ENCODE measurements at regions not wholly inside any gene's neighbourhood (a gene's known extent, or its start where the extent isn't known, plus 50 kb on each side); places are given as distances from the start of the nearest gene placed in this dataset.

- Histone ChIP-seq H3K14ac (ENCODE audit: low read length in 2 of 2) (no peak overlapping the region), H2AK5ac (ENCODE audit: low read length, severe bottlenecking) (no peak overlapping the region), H3K23ac (ENCODE audit: low read length in 2 of 2) (no peak overlapping the region), H3K4me3 (ENCODE audit: insufficient read depth in 1 of 2, low read depth in 1 of 2, low read length in 2 of 2) (no peak overlapping the region), H3K36me3 (ENCODE audit: control insufficient read depth in 1 of 2, insufficient read depth in 2 of 2, low read depth in 1 of 2, low read length in 2 of 2) (no peaks in the 10 kb centered on the region), H2AFZ (ENCODE audit: low read depth, low read length) (no peak overlapping the region), H3K27ac (ENCODE audit: low read length, poor library complexity, severe bottlenecking) (no peak overlapping the region), H3K4ac (ENCODE audit: low read depth in 1 of 2, low read length in 2 of 2) (no peak overlapping the region), H2BK15ac (ENCODE audit: low read depth, poor library complexity, severe bottlenecking) (no peak overlapping the region), H3K4me2 (ENCODE audit: low read length, poor library complexity, severe bottlenecking) (no peak overlapping the region), H2BK120ac (ENCODE audit: low read depth, low read length) (no peak overlapping the region), H2BK5ac (ENCODE audit: low read depth, low read length, poor library complexity, severe bottlenecking) (no peak overlapping the region), H3K4me1 (ENCODE audit: control insufficient read depth, insufficient read depth, low read depth, low read length) (no peaks in the 10 kb centered on the region), H3K18ac (ENCODE audit: low read depth in 1 of 2, low read length in 2 of 2) (no peak overlapping the region), H3K9me3 (ENCODE audit: control insufficient read depth, low read length) (no peaks in the 10 kb centered on the region), H2BK12ac (ENCODE audit: low read length in 2 of 2) (no peak overlapping the region), H4K91ac (ENCODE audit: low read length) (no peak overlapping the region), H3K79me1 (replicated peaks; ENCODE audit: low read length, poor library complexity, severe bottlenecking) (no peaks in the 10 kb centered on the region), H4K8ac (ENCODE audit: low read length) (no peak overlapping the region), H3K9ac (ENCODE audit: low read length) (no peak overlapping the region), H3K27me3 (ENCODE audit: control insufficient read depth in 1 of 2, insufficient read depth in 1 of 2, low read length in 2 of 2) (no peaks in the 10 kb centered on the region)
- 56% methylated on average over 3 of the region's 3 CpGs for WGBS
- DNase-seq, result no peak
These were observed 1336.7 kb downstream of the NSUN3 start for GRCh38 chr3:95399585-95399984.

- Histone ChIP-seq H3K4me2 (ENCODE audit: low read length, poor library complexity, severe bottlenecking) (no peak overlapping the region), H3K9ac (ENCODE audit: low read length) (no peak overlapping the region), H2AK5ac (ENCODE audit: low read length, severe bottlenecking) (no peak overlapping the region), H3K9me3 (ENCODE audit: control insufficient read depth, low read length) (no peaks in the 10 kb centered on the region), H3K4ac (ENCODE audit: low read depth in 1 of 2, low read length in 2 of 2) (no peak overlapping the region), H3K79me1 (replicated peaks; ENCODE audit: low read length, poor library complexity, severe bottlenecking) (no peaks in the 10 kb centered on the region), H3K36me3 (ENCODE audit: control insufficient read depth in 1 of 2, insufficient read depth in 2 of 2, low read depth in 1 of 2, low read length in 2 of 2) (no peaks in the 10 kb centered on the region), H2AFZ (ENCODE audit: low read depth, low read length) (no peak overlapping the region), H3K27me3 (ENCODE audit: control insufficient read depth in 1 of 2, insufficient read depth in 1 of 2, low read length in 2 of 2) (no peaks in the 10 kb centered on the region), H3K4me3 (ENCODE audit: insufficient read depth in 1 of 2, low read depth in 1 of 2, low read length in 2 of 2) (no peak overlapping the region), H2BK120ac (ENCODE audit: low read depth, low read length) (no peak overlapping the region), H2BK15ac (ENCODE audit: low read depth, poor library complexity, severe bottlenecking) (no peak overlapping the region), H3K27ac (ENCODE audit: low read length, poor library complexity, severe bottlenecking) (no peak overlapping the region), H2BK5ac (ENCODE audit: low read depth, low read length, poor library complexity, severe bottlenecking) (no peak overlapping the region), H4K8ac (ENCODE audit: low read length) (no peak overlapping the region), H3K14ac (ENCODE audit: low read length in 2 of 2) (no peak overlapping the region), H3K23ac (ENCODE audit: low read length in 2 of 2) (no peak overlapping the region), H3K4me1 (ENCODE audit: control insufficient read depth, insufficient read depth, low read depth, low read length) (no peaks in the 10 kb centered on the region), H3K18ac (ENCODE audit: low read depth in 1 of 2, low read length in 2 of 2) (no peak overlapping the region), H4K91ac (ENCODE audit: low read length) (no peak overlapping the region), H2BK12ac (ENCODE audit: low read length in 2 of 2) (no peak overlapping the region)
- WGBS, result no CpG with 5 or more reads among the region's 2 CpGs
- DNase-seq, result no peak
These were observed 1338.8 kb downstream of the NSUN3 start for GRCh38 chr3:95401693-95402092.

- no peak overlapping the region for H3K4me3 ChIP-seq (ENCODE audit: insufficient read depth in 1 of 2, low read depth in 1 of 2, low read length in 2 of 2)
- H3K14ac ChIP-seq (ENCODE audit: low read length in 2 of 2), result no peak overlapping the region
- no peak overlapping the region for H4K91ac ChIP-seq (ENCODE audit: low read length)
- H3K79me1 ChIP-seq (replicated peaks; ENCODE audit: low read length, poor library complexity, severe bottlenecking), result no peaks in the 10 kb centered on the region
- H4K8ac ChIP-seq (ENCODE audit: low read length), result no peak overlapping the region
- no peak overlapping the region for H2AFZ ChIP-seq (ENCODE audit: low read depth, low read length)
- H2BK15ac ChIP-seq (ENCODE audit: low read depth, poor library complexity, severe bottlenecking), result no peak overlapping the region
- no peaks in the 10 kb centered on the region for H3K27me3 ChIP-seq (ENCODE audit: control insufficient read depth in 1 of 2, insufficient read depth in 1 of 2, low read length in 2 of 2)
- H2BK5ac ChIP-seq (ENCODE audit: low read depth, low read length, poor library complexity, severe bottlenecking), result no peak overlapping the region
- no peak overlapping the region for H3K4ac ChIP-seq (ENCODE audit: low read depth in 1 of 2, low read length in 2 of 2)
- no peaks in the 10 kb centered on the region for H3K36me3 ChIP-seq (ENCODE audit: control insufficient read depth in 1 of 2, insufficient read depth in 2 of 2, low read depth in 1 of 2, low read length in 2 of 2)
- 72% methylated on average over 2 of the region's 4 CpGs for WGBS
- DNase-seq, result no peak
- H3K27ac ChIP-seq (ENCODE audit: low read length, poor library complexity, severe bottlenecking), result no peak overlapping the region
- no peak overlapping the region for H2BK120ac ChIP-seq (ENCODE audit: low read depth, low read length)
- no peak overlapping the region for H3K23ac ChIP-seq (ENCODE audit: low read length in 2 of 2)
- no peaks in the 10 kb centered on the region for H3K4me1 ChIP-seq (ENCODE audit: control insufficient read depth, insufficient read depth, low read depth, low read length)
- H2BK12ac ChIP-seq (ENCODE audit: low read length in 2 of 2), result no peak overlapping the region
- H3K9me3 ChIP-seq (ENCODE audit: control insufficient read depth, low read length), result peaks cover 5% of the 10 kb centered on the region
- no peak overlapping the region for H2AK5ac ChIP-seq (ENCODE audit: low read length, severe bottlenecking)
- no peak overlapping the region for H3K9ac ChIP-seq (ENCODE audit: low read length)
- H3K4me2 ChIP-seq (ENCODE audit: low read length, poor library complexity, severe bottlenecking), result no peak overlapping the region
- H3K18ac ChIP-seq (ENCODE audit: low read depth in 1 of 2, low read length in 2 of 2), result no peak overlapping the region
These were observed 1345.0 kb downstream of the NSUN3 start for GRCh38 chr3:95407709-95408463.

- Histone ChIP-seq H2AFZ (ENCODE audit: low read depth, low read length) (no peak overlapping the region), H3K9me3 (ENCODE audit: control insufficient read depth, low read length) (peaks cover 5% of the 10 kb centered on the region), H3K18ac (ENCODE audit: low read depth in 1 of 2, low read length in 2 of 2) (no peak overlapping the region), H4K8ac (ENCODE audit: low read length) (no peak overlapping the region), H2AK5ac (ENCODE audit: low read length, severe bottlenecking) (no peak overlapping the region), H2BK5ac (ENCODE audit: low read depth, low read length, poor library complexity, severe bottlenecking) (no peak overlapping the region), H3K9ac (ENCODE audit: low read length) (no peak overlapping the region), H3K4me2 (ENCODE audit: low read length, poor library complexity, severe bottlenecking) (no peak overlapping the region), H2BK15ac (ENCODE audit: low read depth, poor library complexity, severe bottlenecking) (no peak overlapping the region), H3K79me1 (replicated peaks; ENCODE audit: low read length, poor library complexity, severe bottlenecking) (no peaks in the 10 kb centered on the region), H3K4ac (ENCODE audit: low read depth in 1 of 2, low read length in 2 of 2) (no peak overlapping the region), H3K4me1 (ENCODE audit: control insufficient read depth, insufficient read depth, low read depth, low read length) (no peaks in the 10 kb centered on the region), H4K91ac (ENCODE audit: low read length) (no peak overlapping the region), H3K14ac (ENCODE audit: low read length in 2 of 2) (no peak overlapping the region), H3K27me3 (ENCODE audit: control insufficient read depth in 1 of 2, insufficient read depth in 1 of 2, low read length in 2 of 2) (no peaks in the 10 kb centered on the region), H3K23ac (ENCODE audit: low read length in 2 of 2) (no peak overlapping the region), H3K27ac (ENCODE audit: low read length, poor library complexity, severe bottlenecking) (no peak overlapping the region), H3K4me3 (ENCODE audit: insufficient read depth in 1 of 2, low read depth in 1 of 2, low read length in 2 of 2) (no peak overlapping the region), H3K36me3 (ENCODE audit: control insufficient read depth in 1 of 2, insufficient read depth in 2 of 2, low read depth in 1 of 2, low read length in 2 of 2) (no peaks in the 10 kb centered on the region), H2BK120ac (ENCODE audit: low read depth, low read length) (no peak overlapping the region), H2BK12ac (ENCODE audit: low read length in 2 of 2) (no peak overlapping the region)
- no peak for DNase-seq
- WGBS, result 69% methylated on average over 3 of the region's 3 CpGs
These were observed 1345.6 kb downstream of the NSUN3 start for GRCh38 chr3:95408464-95408862.
